ENCODE measurements at regions not wholly inside any gene's neighbourhood (a gene's known extent, or its start where the extent isn't known, plus 50 kb on each side); places are given as distances from the start of the nearest gene placed in this dataset.

DNA sequence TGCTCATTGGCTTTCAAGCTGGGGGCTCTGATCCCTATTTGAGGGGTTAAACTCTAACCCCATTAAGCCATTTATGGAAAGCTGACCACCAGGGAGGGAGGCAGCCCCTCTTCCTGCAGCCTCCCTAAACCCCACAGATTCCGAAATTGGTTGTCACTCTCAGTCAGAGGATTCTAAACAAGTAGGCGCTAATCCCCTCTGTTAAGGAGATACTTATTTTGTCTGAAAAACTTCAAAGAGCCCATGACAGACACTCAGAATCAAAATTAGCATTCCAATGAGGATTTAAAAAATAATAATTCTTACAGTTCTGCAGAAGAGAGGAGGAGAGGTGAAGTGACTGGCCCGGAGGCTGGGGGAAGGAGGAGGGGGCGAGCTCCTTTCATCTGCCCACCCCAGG is 69.7 kb upstream of the LMO1 start:
- Histone ChIP-seq H3K4me3 (replicated peaks in 1 of 3; ENCODE audit: insufficient read depth in 1 of 3, low read depth in 1 of 3, low read length in 3 of 3) (no peak overlapping the region), H3K4me1 (ENCODE audit: control insufficient read depth, extremely low read depth, insufficient read depth, low read length) (peaks cover 3% of the 10 kb centered on the region), H3K9ac (replicated peaks; ENCODE audit: extremely low read depth, insufficient read depth, low read length) (no peak overlapping the region), H3K79me2 (ENCODE audit: control insufficient read depth, insufficient read depth, low read length) (no peaks in the 10 kb centered on the region), H4K20me1 (replicated peaks; ENCODE audit: control insufficient read depth, extremely low read depth, insufficient read depth, low read length) (no peaks in the 10 kb centered on the region), H3K27ac (ENCODE audit: insufficient read depth, low read depth, low read length) (no peak overlapping the region), H3K9me1 (replicated peaks; ENCODE audit: control insufficient read depth, extremely low read depth, insufficient read depth, low read length) (no peaks in the 10 kb centered on the region), H3K9me3 (replicated peaks; ENCODE audit: control insufficient read depth, insufficient read depth, low read length) (no peaks in the 10 kb centered on the region), H3K4me2 (ENCODE audit: insufficient read depth, low read length) (no peak overlapping the region), H3K36me3 (ENCODE audit: control insufficient read depth in 2 of 2, extremely low read depth in 1 of 2, insufficient read depth in 2 of 2, low read length in 2 of 2) (no peaks in the 10 kb centered on the region), H2AFZ (ENCODE audit: low read depth, low read length) (no peak overlapping the region), H3K27me3 (ENCODE audit: control insufficient read depth in 2 of 2, insufficient read depth in 2 of 2, low read length in 2 of 2) (no peaks in the 10 kb centered on the region)
- TF ChIP-seq POLR2A (IDR thresholded peaks at IDR 0.05; ENCODE audit: low read depth, low read length) (no peak), EZH2 (IDR thresholded peaks at IDR 0.05; ENCODE audit: borderline replicate concordance, low read depth, low read length, severe bottlenecking) (no peak), MYC (IDR thresholded peaks at IDR 0.05; ENCODE audit: low read depth, low read length) (no peak), JUN (IDR thresholded peaks at IDR 0.05; ENCODE audit: borderline replicate concordance, insufficient read depth, insufficient read length, low read depth) (no peak), POLR2AphosphoS5 (IDR thresholded peaks at IDR 0.05; ENCODE audit: insufficient read depth, low read depth, low read length) (no peak), GATA2 (IDR thresholded peaks at IDR 0.05; ENCODE audit: insufficient read depth, insufficient read length, low read depth, low read length) (no peak), FOS (IDR thresholded peaks at IDR 0.05; ENCODE audit: borderline replicate concordance, insufficient read depth, low read length) (no peak)
- TF ChIP-seq, protein P1, sequence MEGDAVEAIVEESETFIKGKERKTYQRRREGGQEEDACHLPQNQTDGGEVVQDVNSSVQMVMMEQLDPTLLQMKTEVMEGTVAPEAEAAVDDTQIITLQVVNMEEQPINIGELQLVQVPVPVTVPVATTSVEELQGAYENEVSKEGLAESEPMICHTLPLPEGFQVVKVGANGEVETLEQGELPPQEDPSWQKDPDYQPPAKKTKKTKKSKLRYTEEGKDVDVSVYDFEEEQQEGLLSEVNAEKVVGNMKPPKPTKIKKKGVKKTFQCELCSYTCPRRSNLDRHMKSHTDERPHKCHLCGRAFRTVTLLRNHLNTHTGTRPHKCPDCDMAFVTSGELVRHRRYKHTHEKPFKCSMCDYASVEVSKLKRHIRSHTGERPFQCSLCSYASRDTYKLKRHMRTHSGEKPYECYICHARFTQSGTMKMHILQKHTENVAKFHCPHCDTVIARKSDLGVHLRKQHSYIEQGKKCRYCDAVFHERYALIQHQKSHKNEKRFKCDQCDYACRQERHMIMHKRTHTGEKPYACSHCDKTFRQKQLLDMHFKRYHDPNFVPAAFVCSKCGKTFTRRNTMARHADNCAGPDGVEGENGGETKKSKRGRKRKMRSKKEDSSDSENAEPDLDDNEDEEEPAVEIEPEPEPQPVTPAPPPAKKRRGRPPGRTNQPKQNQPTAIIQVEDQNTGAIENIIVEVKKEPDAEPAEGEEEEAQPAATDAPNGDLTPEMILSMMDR (IDR thresholded peaks at IDR 0.05; ENCODE audit: extremely low read depth in 1 of 2, insufficient read depth in 1 of 2, low read depth in 1 of 2, low read length in 2 of 2) = no peak
- TF ChIP-seq, protein P2, sequence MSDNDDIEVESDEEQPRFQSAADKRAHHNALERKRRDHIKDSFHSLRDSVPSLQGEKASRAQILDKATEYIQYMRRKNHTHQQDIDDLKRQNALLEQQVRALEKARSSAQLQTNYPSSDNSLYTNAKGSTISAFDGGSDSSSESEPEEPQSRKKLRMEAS (IDR thresholded peaks at IDR 0.05; ENCODE audit: insufficient read depth, insufficient read length) = no peak
- intact Hi-C loops (cut with micrococcal nuclease) (no loop called here), dilution Hi-C loops (cut with MboI; ENCODE audit: extremely low pct_ligation_motif_present, low sequenced_read_pairs) (no loop called here)
- BruUV-seq (replicated peaks) = no TSS peak
- ChIA-PET POLR2A (no interaction called here), CTCF (interaction anchor here (1.2 to 1.3 kb wide), 2 partner anchors 10 to 233 kb away, joined by 3 to 6 read pairs; no protein-coding TSS in a partner anchor)
- FAIRE-seq = no peak
- no peak for DNase-seq (ENCODE audit: low read depth, low spot score)
